ENCODE measurements at regions not wholly inside any gene's neighbourhood (a gene's known extent, or its start where the extent isn't known, plus 50 kb on each side); places are given as distances from the start of the nearest gene placed in this dataset.

- TF ChIP-seq RAD21 (IDR thresholded peaks at IDR 0.05; ENCODE audit: low read depth) (peak; percentile 84), ZBTB7A (IDR thresholded peaks at IDR 0.05; ENCODE audit: low read depth) (no peak)
Observed at GRCh38 chr3:157865352-157866000, 240.7 kb downstream of the SHOX2 start.

GRCh38 chr3:157861076-157861765, 245.0 kb downstream of the SHOX2 start:
- TF ChIP-seq REST (IDR thresholded peaks at IDR 0.05; ENCODE audit: low read depth) (no peak), CEBPB (IDR thresholded peaks at IDR 0.05) (no peak), EP300 (IDR thresholded peaks at IDR 0.05; ENCODE audit: borderline replicate concordance) (no peak), TEAD4 (IDR thresholded peaks at IDR 0.05) (no peak), TAF1 (IDR thresholded peaks at IDR 0.05; ENCODE audit: low read depth) (no peak), YY1 (IDR thresholded peaks at IDR 0.05; ENCODE audit: low read depth) (no peak), USF1 (IDR thresholded peaks at IDR 0.05) (no peak), FOXM1 (IDR thresholded peaks at IDR 0.05; ENCODE audit: borderline replicate concordance, low read depth) (no peak), EGR1 (IDR thresholded peaks at IDR 0.05) (no peak), MAX (IDR thresholded peaks at IDR 0.05) (no peak), NFIC (IDR thresholded peaks at IDR 0.05) (no peak), RAD21 (IDR thresholded peaks at IDR 0.05; ENCODE audit: low read depth) (no peak), CREB1 (IDR thresholded peaks at IDR 0.05; ENCODE audit: low read depth) (no peak), TCF12 (IDR thresholded peaks at IDR 0.05; ENCODE audit: low read depth) (no peak)

GRCh38 chr3:157859541-157859940, 246.7 kb downstream of the SHOX2 start:
- TF ChIP-seq FOXM1 (IDR thresholded peaks at IDR 0.05; ENCODE audit: borderline replicate concordance, low read depth), result no peak

- TF ChIP-seq TEAD4 (IDR thresholded peaks at IDR 0.05) (no peak), NFIC (IDR thresholded peaks at IDR 0.05) (no peak), MAX (IDR thresholded peaks at IDR 0.05) (no peak), USF1 (IDR thresholded peaks at IDR 0.05) (no peak), ZBTB7A (IDR thresholded peaks at IDR 0.05; ENCODE audit: low read depth) (no peak), EP300 (IDR thresholded peaks at IDR 0.05; ENCODE audit: borderline replicate concordance) (no peak), RAD21 (IDR thresholded peaks at IDR 0.05; ENCODE audit: low read depth) (no peak), YY1 (IDR thresholded peaks at IDR 0.05; ENCODE audit: low read depth) (no peak), REST (IDR thresholded peaks at IDR 0.05; ENCODE audit: low read depth) (no peak), FOXM1 (IDR thresholded peaks at IDR 0.05; ENCODE audit: borderline replicate concordance, low read depth) (no peak), CREB1 (IDR thresholded peaks at IDR 0.05; ENCODE audit: low read depth) (no peak), TCF12 (IDR thresholded peaks at IDR 0.05; ENCODE audit: low read depth) (no peak), CEBPB (IDR thresholded peaks at IDR 0.05) (no peak), EGR1 (IDR thresholded peaks at IDR 0.05) (no peak), TAF1 (IDR thresholded peaks at IDR 0.05; ENCODE audit: low read depth) (no peak)
Observed at GRCh38 chr3:157858821-157859220, 247.4 kb downstream of the SHOX2 start.

- TF ChIP-seq REST (IDR thresholded peaks at IDR 0.05; ENCODE audit: low read depth) (no peak), USF1 (IDR thresholded peaks at IDR 0.05) (no peak), MAX (IDR thresholded peaks at IDR 0.05) (no peak), EP300 (IDR thresholded peaks at IDR 0.05; ENCODE audit: borderline replicate concordance) (no peak), CREB1 (IDR thresholded peaks at IDR 0.05; ENCODE audit: low read depth) (no peak), YY1 (IDR thresholded peaks at IDR 0.05; ENCODE audit: low read depth) (no peak), TCF12 (IDR thresholded peaks at IDR 0.05; ENCODE audit: low read depth) (no peak), NFIC (IDR thresholded peaks at IDR 0.05) (no peak), TAF1 (IDR thresholded peaks at IDR 0.05; ENCODE audit: low read depth) (no peak), RAD21 (IDR thresholded peaks at IDR 0.05; ENCODE audit: low read depth) (no peak), EGR1 (IDR thresholded peaks at IDR 0.05) (no peak), CEBPB (IDR thresholded peaks at IDR 0.05) (no peak), FOXM1 (IDR thresholded peaks at IDR 0.05; ENCODE audit: borderline replicate concordance, low read depth) (no peak), TEAD4 (IDR thresholded peaks at IDR 0.05) (no peak), ZBTB7A (IDR thresholded peaks at IDR 0.05; ENCODE audit: low read depth) (no peak)
Observed at GRCh38 chr3:157857440-157857839, 248.8 kb downstream of the SHOX2 start.
